ENCODE measurements at regions not wholly inside any gene's neighbourhood (a gene's known extent, or its start where the extent isn't known, plus 50 kb on each side); places are given as distances from the start of the nearest gene placed in this dataset.

GRCh38 chr14:58782011-58782410 is 144.2 kb downstream of the DACT1 start:
- DNase-seq (ENCODE audit: extremely low spot score in 2 of 2), result no peak
- H3K9me3 ChIP-seq, result no peaks in the 10 kb centered on the region
- H3K4me1 ChIP-seq, result no peaks in the 10 kb centered on the region
- intact Hi-C loops (cut with DNase I), result no loop called here
- TF ChIP-seq CTCF (IDR thresholded peaks at IDR 0.05), result no peak
- TF ChIP-seq POLR2A (IDR thresholded peaks at IDR 0.05), result no peak
- no peak for TF ChIP-seq POLR2AphosphoS5 (IDR thresholded peaks at IDR 0.05; ENCODE audit: insufficient read depth in 1 of 2, low read depth in 1 of 2)
- H3K27ac ChIP-seq, result no peak overlapping the region
- no peak overlapping the region for H3K4me3 ChIP-seq
- H3K36me3 ChIP-seq, result no peaks in the 10 kb centered on the region
- no peaks in the 10 kb centered on the region for H3K27me3 ChIP-seq

- Histone ChIP-seq H3K36me3 (no peaks in the 10 kb centered on the region), H3K27ac (no peak overlapping the region), H3K27me3 (no peaks in the 10 kb centered on the region), H3K4me1 (no peaks in the 10 kb centered on the region), H3K4me3 (no peak overlapping the region), H3K9me3 (no peaks in the 10 kb centered on the region)
- intact Hi-C loops (cut with DNase I), result no loop called here
- TF ChIP-seq CTCF (IDR thresholded peaks at IDR 0.05), result no peak
- TF ChIP-seq POLR2A (IDR thresholded peaks at IDR 0.05), result no peak
- TF ChIP-seq POLR2AphosphoS5 (IDR thresholded peaks at IDR 0.05; ENCODE audit: insufficient read depth in 1 of 2, low read depth in 1 of 2), result no peak
- DNase-seq (ENCODE audit: extremely low spot score in 2 of 2), result no peak
These were observed 146.2 kb downstream of the DACT1 start for GRCh38 chr14:58783792-58784511.

GRCh38 chr14:58784931-58785330 is 147.2 kb downstream of the DACT1 start:
- no peaks in the 10 kb centered on the region for H3K9me3 ChIP-seq
- intact Hi-C loops (cut with DNase I), result no loop called here
- H3K4me1 ChIP-seq, result no peaks in the 10 kb centered on the region
- no peaks in the 10 kb centered on the region for H3K27me3 ChIP-seq
- TF ChIP-seq POLR2AphosphoS5 (IDR thresholded peaks at IDR 0.05; ENCODE audit: insufficient read depth in 1 of 2, low read depth in 1 of 2) (no peak), POLR2A (IDR thresholded peaks at IDR 0.05) (no peak), CTCF (IDR thresholded peaks at IDR 0.05) (no peak)
- no peak overlapping the region for H3K27ac ChIP-seq
- H3K4me3 ChIP-seq, result no peak overlapping the region
- H3K36me3 ChIP-seq, result no peaks in the 10 kb centered on the region
- DNase-seq (ENCODE audit: extremely low spot score in 2 of 2), result no peak

GRCh38 chr14:58785701-58786100 is 147.9 kb downstream of the DACT1 start:
- TF ChIP-seq CTCF (IDR thresholded peaks at IDR 0.05) (no peak), POLR2A (IDR thresholded peaks at IDR 0.05) (no peak), POLR2AphosphoS5 (IDR thresholded peaks at IDR 0.05; ENCODE audit: insufficient read depth in 1 of 2, low read depth in 1 of 2) (no peak)
- intact Hi-C loops (cut with DNase I), result no loop called here
- no peak for DNase-seq (ENCODE audit: extremely low spot score in 2 of 2)

GRCh38 chr14:58787592-58787991 is 149.8 kb downstream of the DACT1 start:
- DNase-seq (ENCODE audit: extremely low spot score in 2 of 2), result no peak

More at GRCh38 chr14:58785701-58786100, 147.9 kb downstream of the DACT1 start:
- Histone ChIP-seq H3K36me3 (no peaks in the 10 kb centered on the region), H3K27ac (no peak overlapping the region), H3K9me3 (no peaks in the 10 kb centered on the region), H3K4me3 (no peak overlapping the region), H3K27me3 (no peaks in the 10 kb centered on the region), H3K4me1 (no peaks in the 10 kb centered on the region)

More at GRCh38 chr14:58787592-58787991, 149.8 kb downstream of the DACT1 start:
- Histone ChIP-seq H3K27ac (no peak overlapping the region), H3K4me3 (no peak overlapping the region), H3K27me3 (no peaks in the 10 kb centered on the region), H3K9me3 (no peaks in the 10 kb centered on the region), H3K4me1 (no peaks in the 10 kb centered on the region), H3K36me3 (no peaks in the 10 kb centered on the region)
- TF ChIP-seq CTCF (IDR thresholded peaks at IDR 0.05), result no peak
- TF ChIP-seq POLR2A (IDR thresholded peaks at IDR 0.05), result no peak
- no peak for TF ChIP-seq POLR2AphosphoS5 (IDR thresholded peaks at IDR 0.05; ENCODE audit: insufficient read depth in 1 of 2, low read depth in 1 of 2)
- intact Hi-C loops (cut with DNase I), result no loop called here

Data from vagina (tissue), 2 donors.